ENCODE measurements at regions not wholly inside any gene's neighbourhood (a gene's known extent, or its start where the extent isn't known, plus 50 kb on each side); places are given as distances from the start of the nearest gene placed in this dataset.

DNA sequence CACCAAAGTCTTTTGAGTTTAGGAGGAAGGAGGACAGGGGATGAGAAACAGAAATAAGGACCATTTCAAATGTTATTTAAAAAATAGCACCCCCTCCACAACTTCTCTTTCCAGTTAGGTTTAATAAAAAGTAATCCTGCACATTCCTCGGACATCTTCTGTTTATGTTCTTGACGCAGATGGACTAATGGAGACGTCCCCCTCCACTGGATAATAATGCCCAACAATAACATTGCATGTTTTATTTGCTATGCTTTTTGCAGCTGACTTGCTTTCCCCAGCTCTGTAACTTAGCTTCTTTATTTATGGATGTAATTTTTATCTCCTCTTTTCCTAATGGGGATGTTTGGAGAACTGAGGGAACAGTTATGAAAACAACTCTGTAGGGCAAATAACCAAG is 89.5 kb downstream of the MAT2B start:
- no peak for TF ChIP-seq PAX8 (IDR thresholded peaks at IDR 0.05)
- TF ChIP-seq GABPA (IDR thresholded peaks at IDR 0.05; ENCODE audit: low read depth): no peak
- TF ChIP-seq IKZF1 (conservative IDR thresholded peaks at IDR 0.05): no peak
- TF ChIP-seq, protein P1, sequence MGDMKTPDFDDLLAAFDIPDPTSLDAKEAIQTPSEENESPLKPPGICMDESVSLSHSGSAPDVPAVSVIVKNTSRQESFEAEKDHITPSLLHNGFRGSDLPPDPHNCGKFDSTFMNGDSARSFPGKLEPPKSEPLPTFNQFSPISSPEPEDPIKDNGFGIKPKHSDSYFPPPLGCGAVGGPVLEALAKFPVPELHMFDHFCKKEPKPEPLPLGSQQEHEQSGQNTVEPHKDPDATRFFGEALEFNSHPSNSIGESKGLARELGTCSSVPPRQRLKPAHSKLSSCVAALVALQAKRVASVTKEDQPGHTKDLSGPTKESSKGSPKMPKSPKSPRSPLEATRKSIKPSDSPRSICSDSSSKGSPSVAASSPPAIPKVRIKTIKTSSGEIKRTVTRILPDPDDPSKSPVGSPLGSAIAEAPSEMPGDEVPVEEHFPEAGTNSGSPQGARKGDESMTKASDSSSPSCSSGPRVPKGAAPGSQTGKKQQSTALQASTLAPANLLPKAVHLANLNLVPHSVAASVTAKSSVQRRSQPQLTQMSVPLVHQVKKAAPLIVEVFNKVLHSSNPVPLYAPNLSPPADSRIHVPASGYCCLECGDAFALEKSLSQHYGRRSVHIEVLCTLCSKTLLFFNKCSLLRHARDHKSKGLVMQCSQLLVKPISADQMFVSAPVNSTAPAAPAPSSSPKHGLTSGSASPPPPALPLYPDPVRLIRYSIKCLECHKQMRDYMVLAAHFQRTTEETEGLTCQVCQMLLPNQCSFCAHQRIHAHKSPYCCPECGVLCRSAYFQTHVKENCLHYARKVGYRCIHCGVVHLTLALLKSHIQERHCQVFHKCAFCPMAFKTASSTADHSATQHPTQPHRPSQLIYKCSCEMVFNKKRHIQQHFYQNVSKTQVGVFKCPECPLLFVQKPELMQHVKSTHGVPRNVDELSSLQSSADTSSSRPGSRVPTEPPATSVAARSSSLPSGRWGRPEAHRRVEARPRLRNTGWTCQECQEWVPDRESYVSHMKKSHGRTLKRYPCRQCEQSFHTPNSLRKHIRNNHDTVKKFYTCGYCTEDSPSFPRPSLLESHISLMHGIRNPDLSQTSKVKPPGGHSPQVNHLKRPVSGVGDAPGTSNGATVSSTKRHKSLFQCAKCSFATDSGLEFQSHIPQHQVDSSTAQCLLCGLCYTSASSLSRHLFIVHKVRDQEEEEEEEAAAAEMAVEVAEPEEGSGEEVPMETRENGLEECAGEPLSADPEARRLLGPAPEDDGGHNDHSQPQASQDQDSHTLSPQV (IDR thresholded peaks at IDR 0.05): no peak
- TF ChIP-seq HDAC6 (IDR thresholded peaks at IDR 0.05; ENCODE audit: unreplicated experiment): no peak
- TF ChIP-seq POLR2A (IDR thresholded peaks at IDR 0.05; ENCODE audit: low read depth, low read length): no peak
- TF ChIP-seq, protein P2, sequence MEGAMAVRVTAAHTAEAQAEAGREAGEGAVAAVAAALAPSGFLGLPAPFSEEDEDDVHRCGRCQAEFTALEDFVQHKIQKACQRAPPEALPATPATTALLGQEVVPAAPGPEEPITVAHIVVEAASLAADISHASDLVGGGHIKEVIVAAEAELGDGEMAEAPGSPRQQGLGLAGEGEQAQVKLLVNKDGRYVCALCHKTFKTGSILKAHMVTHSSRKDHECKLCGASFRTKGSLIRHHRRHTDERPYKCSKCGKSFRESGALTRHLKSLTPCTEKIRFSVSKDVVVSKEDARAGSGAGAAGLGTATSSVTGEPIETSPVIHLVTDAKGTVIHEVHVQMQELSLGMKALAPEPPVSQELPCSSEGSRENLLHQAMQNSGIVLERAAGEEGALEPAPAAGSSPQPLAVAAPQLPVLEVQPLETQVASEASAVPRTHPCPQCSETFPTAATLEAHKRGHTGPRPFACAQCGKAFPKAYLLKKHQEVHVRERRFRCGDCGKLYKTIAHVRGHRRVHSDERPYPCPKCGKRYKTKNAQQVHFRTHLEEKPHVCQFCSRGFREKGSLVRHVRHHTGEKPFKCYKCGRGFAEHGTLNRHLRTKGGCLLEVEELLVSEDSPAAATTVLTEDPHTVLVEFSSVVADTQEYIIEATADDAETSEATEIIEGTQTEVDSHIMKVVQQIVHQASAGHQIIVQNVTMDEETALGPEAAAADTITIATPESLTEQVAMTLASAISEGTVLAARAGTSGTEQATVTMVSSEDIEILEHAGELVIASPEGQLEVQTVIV (IDR thresholded peaks at IDR 0.05; ENCODE audit: borderline replicate concordance, partially characterized antibody): no peak
- TF ChIP-seq POLR2AphosphoS5 (IDR thresholded peaks at IDR 0.05; ENCODE audit: low read length): no peak
- TF ChIP-seq RFX5 (IDR thresholded peaks at IDR 0.05; ENCODE audit: low read depth, low read length): no peak
- TF ChIP-seq NFIC (IDR thresholded peaks at IDR 0.05; ENCODE audit: low read depth, low read length): no peak
- TF ChIP-seq, protein P3, sequence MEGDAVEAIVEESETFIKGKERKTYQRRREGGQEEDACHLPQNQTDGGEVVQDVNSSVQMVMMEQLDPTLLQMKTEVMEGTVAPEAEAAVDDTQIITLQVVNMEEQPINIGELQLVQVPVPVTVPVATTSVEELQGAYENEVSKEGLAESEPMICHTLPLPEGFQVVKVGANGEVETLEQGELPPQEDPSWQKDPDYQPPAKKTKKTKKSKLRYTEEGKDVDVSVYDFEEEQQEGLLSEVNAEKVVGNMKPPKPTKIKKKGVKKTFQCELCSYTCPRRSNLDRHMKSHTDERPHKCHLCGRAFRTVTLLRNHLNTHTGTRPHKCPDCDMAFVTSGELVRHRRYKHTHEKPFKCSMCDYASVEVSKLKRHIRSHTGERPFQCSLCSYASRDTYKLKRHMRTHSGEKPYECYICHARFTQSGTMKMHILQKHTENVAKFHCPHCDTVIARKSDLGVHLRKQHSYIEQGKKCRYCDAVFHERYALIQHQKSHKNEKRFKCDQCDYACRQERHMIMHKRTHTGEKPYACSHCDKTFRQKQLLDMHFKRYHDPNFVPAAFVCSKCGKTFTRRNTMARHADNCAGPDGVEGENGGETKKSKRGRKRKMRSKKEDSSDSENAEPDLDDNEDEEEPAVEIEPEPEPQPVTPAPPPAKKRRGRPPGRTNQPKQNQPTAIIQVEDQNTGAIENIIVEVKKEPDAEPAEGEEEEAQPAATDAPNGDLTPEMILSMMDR (IDR thresholded peaks at IDR 0.05 in 2 of 3, conservative IDR thresholded peaks at IDR 0.05 in 1 of 3; ENCODE audit: control insufficient read depth in 2 of 3, extremely low read depth in 1 of 3, insufficient read depth in 1 of 3, low read depth in 3 of 3, low read length in 3 of 3): no peak

All from GM12878 (cell line).